Natural killer cell treated with Interleukin-12 subunit alpha and Interleukin-12 subunit beta and Interleukin-15 and Interleukin-18, amount 100 ng/mL, for 72 hours (primary cell): ENCODE measurements at regions not wholly inside any gene's neighbourhood (a gene's known extent, or its start where the extent isn't known, plus 50 kb on each side); places are given as distances from the start of the nearest gene placed in this dataset.

Experiments
- ATAC-seq, 2 donors: fragments of 150-1000 bp; cut with Tn5 transposase in 1 of 2; sonication (Bioruptor Pico), chemical (Tn5 transposase) in 1 of 2; 2 replicates each; pipeline ENCODE4 v1.10.0; 2021
- DNase-seq: peaks from one replicate; pipeline ENCODE4 v3.0.0; 2022; ENCODE audit warnings: low spot score
- H3K27ac Mint-ChIP-seq, 2 donors: 1 replicate in 1 of 2; 2 replicates in 1 of 2; pipeline ENCODE4 v1.8.0; 2022; ENCODE audit warnings: mixed read lengths in 2 of 2, mild to moderate bottlenecking in 1 of 2, moderate library complexity in 1 of 2
- H3K27me3 Mint-ChIP-seq, 2 donors: 1 replicate in 1 of 2; 2 replicates in 1 of 2; pipeline ENCODE4 v1.8.0; 2022; ENCODE audit warnings: mixed read lengths in 2 of 2
- H3K36me3 Mint-ChIP-seq: one replicate; pipeline ENCODE4 v1.8.0; 2022; ENCODE audit warnings: mixed read lengths
- H3K4me1 Mint-ChIP-seq, 2 donors: 1 replicate in 1 of 2; 2 replicates in 1 of 2; pipeline ENCODE4 v1.8.0; 2022; ENCODE audit warnings: low read depth in 2 of 2, mixed read lengths in 2 of 2, mild to moderate bottlenecking in 1 of 2
- H3K4me3 Mint-ChIP-seq: one replicate; pipeline ENCODE4 v1.8.0; 2022; ENCODE audit warnings: mixed read lengths
- H3K9me3 Mint-ChIP-seq: 2 replicates; pipeline ENCODE4 v1.8.0; 2022; ENCODE audit warnings: mixed read lengths

DNA sequence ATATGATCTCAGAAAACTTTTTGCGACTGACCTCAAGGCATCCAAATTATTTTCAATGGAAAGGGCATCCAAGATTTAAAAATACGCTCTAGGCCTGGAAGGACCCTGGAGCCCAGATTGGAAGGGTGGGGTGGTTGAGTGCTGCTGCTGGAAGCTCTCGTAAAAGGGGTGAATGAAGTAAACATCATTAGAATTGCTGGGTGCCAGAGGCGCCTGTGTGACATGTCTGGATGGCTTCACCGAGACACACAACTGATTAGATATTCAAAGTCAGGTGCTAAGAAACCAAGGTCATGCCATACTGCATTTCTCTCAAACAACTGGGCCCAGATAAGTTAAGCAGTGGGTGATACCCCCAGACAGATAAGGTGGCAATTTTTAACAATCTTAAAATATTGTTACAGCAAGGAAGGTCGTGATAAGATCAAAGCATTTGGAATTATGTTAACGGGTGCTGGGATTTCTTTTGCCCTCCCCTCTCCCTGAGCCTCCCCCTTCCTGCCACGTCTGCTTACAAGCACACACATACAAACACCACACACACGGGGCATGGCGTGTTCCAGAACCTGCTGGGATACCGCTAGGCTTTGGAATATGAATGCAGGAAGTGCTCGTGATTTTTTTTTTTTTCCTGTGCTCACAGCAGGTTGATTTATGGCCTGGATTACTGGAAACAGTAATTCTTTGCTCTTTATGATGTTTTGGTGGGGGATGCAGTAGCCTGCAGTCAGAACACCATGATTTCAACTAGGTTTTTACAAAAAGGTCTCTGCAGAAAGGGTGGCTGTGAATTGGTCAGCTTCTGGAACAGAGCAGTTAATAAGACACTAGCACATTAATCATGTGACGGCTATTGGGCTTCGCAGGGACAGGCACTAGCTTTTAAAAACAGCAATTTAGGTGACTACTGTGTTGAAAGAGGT lies 551.2 kb downstream of the QKI start:
- no peak overlapping the region for H3K4me3 Mint-ChIP-seq
- peaks cover 0 to 11% of the 10 kb centered on the region in 2 donors for H3K27me3 Mint-ChIP-seq
- H3K36me3 Mint-ChIP-seq, result no peaks in the 10 kb centered on the region
- H3K4me1 Mint-ChIP-seq, result no peaks in the 10 kb centered on the region
- ATAC-seq (no peak), DNase-seq (no peak)
- no peak overlapping the region for H3K27ac Mint-ChIP-seq
- no peaks in the 10 kb centered on the region for H3K9me3 Mint-ChIP-seq

DNA sequence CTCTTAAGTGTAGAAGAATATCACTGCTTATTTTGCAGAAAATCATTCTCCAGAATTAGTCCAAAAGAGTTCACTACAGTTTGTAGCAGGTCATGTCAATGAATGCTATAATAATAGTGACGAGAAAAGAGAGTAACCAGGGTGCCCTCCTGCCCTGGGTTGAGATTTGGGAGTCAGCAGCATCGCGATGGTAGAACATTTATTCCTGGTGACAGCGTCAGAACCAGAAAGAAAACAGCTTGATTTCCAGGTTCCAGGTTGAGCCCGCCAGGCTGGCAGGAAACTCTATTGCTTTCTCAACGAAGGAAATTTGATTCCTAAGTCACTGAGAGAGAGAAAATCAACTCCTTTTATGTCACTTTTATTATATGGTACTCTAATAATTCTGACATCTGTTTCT lies 550.3 kb downstream of the QKI start:
- DNase-seq (no peak), ATAC-seq (no peak)
- Mint-ChIP-seq H3K4me3 (no peak overlapping the region), H3K9me3 (no peaks in the 10 kb centered on the region), H3K27ac (no peak overlapping the region), H3K4me1 (no peaks in the 10 kb centered on the region), H3K27me3 (peaks cover 0 to 11% of the 10 kb centered on the region in 2 donors), H3K36me3 (no peaks in the 10 kb centered on the region)

GRCh38 chr6:163963205-163964120 lies 548.9 kb downstream of the QKI start:
- Mint-ChIP-seq H3K4me3 (no peak overlapping the region), H3K9me3 (no peaks in the 10 kb centered on the region), H3K27me3 (peaks cover 0 to 11% of the 10 kb centered on the region in 2 donors), H3K36me3 (no peaks in the 10 kb centered on the region), H3K27ac (no peak overlapping the region), H3K4me1 (no peaks in the 10 kb centered on the region)
- DNase-seq (no peak), ATAC-seq (no peak)

DNA sequence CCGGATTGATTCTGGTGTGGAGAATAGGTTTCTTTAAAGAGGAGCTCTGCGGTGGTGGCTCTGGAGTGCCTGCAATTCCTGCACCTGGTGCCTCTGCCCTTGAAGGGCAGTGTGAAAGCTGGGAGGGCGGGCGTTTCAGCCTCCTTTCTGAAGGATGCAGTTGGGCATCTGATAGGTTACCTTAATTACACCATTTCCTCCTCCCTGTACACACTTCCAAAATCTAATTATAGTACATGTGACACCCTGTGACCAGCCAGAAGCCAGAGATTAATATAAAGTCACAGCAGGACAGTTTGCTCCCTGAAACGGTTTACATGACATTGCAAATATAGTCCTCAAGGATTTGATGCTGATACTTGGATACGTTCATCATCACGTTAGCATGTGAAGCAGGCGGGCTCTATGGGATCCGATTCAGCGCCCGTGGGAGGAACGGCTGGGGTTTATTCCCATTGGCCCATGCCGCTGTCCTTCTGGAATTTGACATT lies 548.2 kb downstream of the QKI start:
- no peaks in the 10 kb centered on the region for H3K9me3 Mint-ChIP-seq
- no peak overlapping the region for H3K4me3 Mint-ChIP-seq
- DNase-seq, result no peak
- H3K27ac Mint-ChIP-seq, result no peak overlapping the region
- H3K4me1 Mint-ChIP-seq, result no peaks in the 10 kb centered on the region
- H3K36me3 Mint-ChIP-seq, result no peaks in the 10 kb centered on the region
- H3K27me3 Mint-ChIP-seq, result peaks cover 0 to 11% of the 10 kb centered on the region in 2 donors
- ATAC-seq, result no peak

GRCh38 chr6:163960128-163960527 lies 545.6 kb downstream of the QKI start:
- no peak overlapping the region for H3K4me3 Mint-ChIP-seq
- H3K27me3 Mint-ChIP-seq, result peaks cover 7 to 12% of the 10 kb centered on the region in 2 donors
- ATAC-seq (no peak), DNase-seq (no peak)
- no peaks in the 10 kb centered on the region for H3K9me3 Mint-ChIP-seq
- no peaks in the 10 kb centered on the region for H3K36me3 Mint-ChIP-seq
- peaks cover 0 to 7% of the 10 kb centered on the region in 2 donors for H3K4me1 Mint-ChIP-seq
- no peak overlapping the region for H3K27ac Mint-ChIP-seq

DNA sequence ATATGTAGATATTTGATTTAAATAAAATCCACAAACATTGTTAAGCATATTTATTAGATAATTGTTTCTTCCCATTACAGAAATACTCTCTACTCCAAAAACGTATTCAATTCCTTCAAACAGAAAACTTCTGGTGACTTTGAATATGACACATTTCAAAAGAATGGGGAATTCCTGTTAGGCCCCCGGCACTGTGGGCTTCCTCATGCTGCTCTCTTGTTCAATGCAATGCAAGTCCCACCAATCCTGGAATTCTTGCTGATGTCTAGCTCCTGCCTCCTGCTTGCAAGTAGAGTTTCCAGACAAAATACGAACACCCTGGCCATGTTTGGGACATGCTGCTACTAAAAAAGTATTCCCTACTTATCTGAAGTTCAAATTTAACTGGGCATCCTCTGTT lies 544.1 kb downstream of the QKI start:
- DNase-seq (no peak), ATAC-seq (no peak)
- Mint-ChIP-seq H3K4me1 (peaks cover 0 to 7% of the 10 kb centered on the region in 2 donors), H3K36me3 (no peaks in the 10 kb centered on the region), H3K4me3 (no peak overlapping the region), H3K27ac (no peak overlapping the region), H3K27me3 (peaks cover 11 to 21% of the 10 kb centered on the region in 2 donors), H3K9me3 (no peaks in the 10 kb centered on the region)

DNA sequence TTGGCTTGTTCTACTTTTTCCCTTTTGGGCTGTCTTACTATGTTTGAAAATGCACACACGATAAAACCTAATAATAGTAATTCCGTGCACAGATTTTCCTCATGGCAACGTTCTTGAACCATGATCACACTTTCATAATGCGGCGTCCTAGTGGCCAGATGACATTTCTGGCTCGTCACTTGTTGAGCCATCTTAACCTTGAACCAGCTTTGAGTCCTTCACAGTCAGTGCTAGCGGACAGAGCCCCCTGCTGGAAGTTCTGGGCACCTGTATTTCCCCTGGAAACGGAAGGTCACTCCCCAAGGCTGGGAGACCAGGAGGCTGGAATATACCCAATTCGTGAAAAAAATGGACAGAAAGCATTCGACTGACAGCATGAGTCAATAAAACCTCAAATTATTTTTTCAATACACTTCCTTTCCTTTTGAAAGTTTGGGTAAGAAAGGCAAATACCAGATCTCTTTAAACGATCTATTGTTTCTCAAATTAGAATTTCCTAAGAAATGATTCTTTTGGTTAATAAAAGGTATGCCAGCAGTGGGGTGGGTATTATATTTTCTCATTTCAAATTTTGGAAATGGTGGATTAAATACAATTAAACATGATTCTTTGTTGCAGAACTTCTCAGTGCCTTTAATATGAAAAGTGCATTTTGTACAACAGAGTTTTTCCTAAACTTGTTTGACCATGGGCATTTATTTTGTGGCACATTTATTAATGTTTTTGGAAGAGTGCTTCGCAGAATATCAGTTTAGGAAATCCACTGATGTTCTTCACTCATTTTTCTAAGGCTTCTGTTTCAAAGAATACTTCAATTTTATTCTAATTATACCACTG lies 542.3 kb downstream of the QKI start:
- Mint-ChIP-seq H3K27me3 (peaks cover 23 to 38% of the 10 kb centered on the region in 2 donors), H3K9me3 (no peaks in the 10 kb centered on the region), H3K27ac (no peak overlapping the region), H3K4me3 (no peak overlapping the region), H3K4me1 (peaks cover 0 to 9% of the 10 kb centered on the region in 2 donors), H3K36me3 (no peaks in the 10 kb centered on the region)
- DNase-seq (peak; percentile 85), ATAC-seq (peak; percentile 81 to 86)

GRCh38 chr6:163955756-163956155 lies 541.2 kb downstream of the QKI start:
- peaks cover 30 to 47% of the 10 kb centered on the region in 2 donors for H3K27me3 Mint-ChIP-seq
- H3K4me3 Mint-ChIP-seq, result no peak overlapping the region
- no peaks in the 10 kb centered on the region for H3K9me3 Mint-ChIP-seq
- DNase-seq (no peak), ATAC-seq (no peak)
- peaks cover 0 to 9% of the 10 kb centered on the region in 2 donors for H3K4me1 Mint-ChIP-seq
- no peaks in the 10 kb centered on the region for H3K36me3 Mint-ChIP-seq
- no peak overlapping the region for H3K27ac Mint-ChIP-seq

DNA sequence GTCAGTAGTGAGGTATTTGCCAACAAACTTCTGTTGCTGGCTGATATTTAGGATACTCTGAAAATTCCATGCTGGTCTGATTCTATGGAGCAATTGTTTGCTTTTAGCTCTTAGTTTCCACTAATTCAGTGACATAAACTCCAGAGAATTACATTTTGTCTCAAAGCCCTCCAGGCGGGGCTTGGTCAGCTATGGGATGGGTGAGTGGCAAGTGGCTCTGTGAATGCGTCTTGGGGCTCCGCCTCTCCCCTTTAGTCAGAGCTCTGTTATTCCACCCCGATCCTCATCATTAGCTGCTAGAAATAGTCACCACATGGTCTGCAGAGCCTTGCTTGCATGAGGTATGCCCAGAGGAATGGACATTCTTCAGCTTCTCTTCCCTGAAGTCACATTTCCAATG lies 540.6 kb downstream of the QKI start:
- Mint-ChIP-seq H3K36me3 (no peaks in the 10 kb centered on the region), H3K27me3 (peaks cover 30 to 49% of the 10 kb centered on the region in 2 donors), H3K4me1 (peaks cover 0 to 9% of the 10 kb centered on the region in 2 donors), H3K9me3 (no peaks in the 10 kb centered on the region), H3K27ac (no peak overlapping the region), H3K4me3 (no peak overlapping the region)
- ATAC-seq, result no peak
- DNase-seq, result no peak

- Mint-ChIP-seq H3K27ac (no peak overlapping the region), H3K9me3 (no peaks in the 10 kb centered on the region), H3K4me3 (no peak overlapping the region), H3K36me3 (no peaks in the 10 kb centered on the region), H3K27me3 (peaks cover 30 to 49% of the 10 kb centered on the region in 2 donors), H3K4me1 (peaks cover 0 to 9% of the 10 kb centered on the region in 2 donors)
- ATAC-seq (no peak), DNase-seq (no peak)
Observed at GRCh38 chr6:163954088-163954775, 539.7 kb downstream of the QKI start.

DNA sequence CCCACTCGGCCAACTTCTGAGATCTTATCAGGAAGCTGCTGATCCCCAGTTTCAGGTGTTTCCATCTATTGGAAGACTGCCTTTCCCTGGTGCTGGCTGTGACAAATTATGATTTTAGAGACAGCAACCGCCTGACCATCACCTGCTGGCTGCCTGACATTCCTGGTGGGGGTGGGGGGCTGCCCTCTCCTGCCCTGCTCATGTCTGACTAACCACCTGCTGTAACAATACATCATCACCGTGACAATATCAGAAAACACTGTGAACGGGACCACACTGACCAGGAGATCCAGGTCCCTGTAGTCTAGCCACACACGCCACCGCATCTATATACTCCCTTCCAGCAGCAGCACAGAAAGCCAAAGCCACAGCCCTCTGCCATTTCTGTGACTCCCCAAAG lies 537.5 kb downstream of the QKI start:
- H3K4me1 Mint-ChIP-seq, result peaks cover 0 to 9% of the 10 kb centered on the region in 2 donors
- H3K36me3 Mint-ChIP-seq, result no peaks in the 10 kb centered on the region
- no peaks in the 10 kb centered on the region for H3K9me3 Mint-ChIP-seq
- no peak overlapping the region for H3K4me3 Mint-ChIP-seq
- peaks cover 32 to 58% of the 10 kb centered on the region in 2 donors for H3K27me3 Mint-ChIP-seq
- H3K27ac Mint-ChIP-seq, result no peak overlapping the region
- DNase-seq, result no peak
- ATAC-seq, result no peak

GRCh38 chr6:163951326-163951725 lies 536.8 kb downstream of the QKI start:
- Mint-ChIP-seq H3K9me3 (no peaks in the 10 kb centered on the region), H3K4me1 (peaks cover 0 to 5% of the 10 kb centered on the region in 2 donors), H3K27ac (peak overlapping the region in 1 of 2 donors; percentile 15), H3K4me3 (no peak overlapping the region), H3K36me3 (no peaks in the 10 kb centered on the region), H3K27me3 (peaks cover 32 to 58% of the 10 kb centered on the region in 2 donors)
- DNase-seq (no peak), ATAC-seq (no peak)
